ENCODE measurements at regions not wholly inside any gene's neighbourhood (a gene's known extent, or its start where the extent isn't known, plus 50 kb on each side); places are given as distances from the start of the nearest gene placed in this dataset.

GRCh38 chr18:2336690-2337392, 234.5 kb downstream of the METTL4 start:
- no peak for DNase-seq

GRCh38 chr18:2337552-2338141, 233.7 kb downstream of the METTL4 start:
- no peak for DNase-seq

DNA sequence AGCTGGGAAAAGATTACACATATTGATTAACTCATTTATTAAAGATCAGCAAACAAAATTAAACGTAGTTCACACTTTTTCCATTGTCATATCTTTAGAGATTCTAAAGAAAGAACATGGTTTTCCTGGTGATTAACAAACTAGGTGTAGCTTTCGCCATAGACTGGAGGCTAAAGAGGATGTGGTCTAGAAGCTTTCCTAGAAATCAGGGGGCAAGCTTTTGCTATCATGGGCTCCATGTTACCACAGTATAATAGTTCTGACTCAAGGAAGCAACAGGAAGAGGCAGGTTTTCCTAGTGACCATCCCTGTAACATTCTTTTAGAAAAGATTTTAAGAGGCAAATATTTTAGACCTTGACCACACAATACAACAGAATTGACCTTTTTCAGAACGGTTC, 232.7 kb downstream of the METTL4 start:
- DNase-seq: no peak

GRCh38 chr18:2340335-2340734, 231.0 kb downstream of the METTL4 start:
- no peak for DNase-seq

DNA sequence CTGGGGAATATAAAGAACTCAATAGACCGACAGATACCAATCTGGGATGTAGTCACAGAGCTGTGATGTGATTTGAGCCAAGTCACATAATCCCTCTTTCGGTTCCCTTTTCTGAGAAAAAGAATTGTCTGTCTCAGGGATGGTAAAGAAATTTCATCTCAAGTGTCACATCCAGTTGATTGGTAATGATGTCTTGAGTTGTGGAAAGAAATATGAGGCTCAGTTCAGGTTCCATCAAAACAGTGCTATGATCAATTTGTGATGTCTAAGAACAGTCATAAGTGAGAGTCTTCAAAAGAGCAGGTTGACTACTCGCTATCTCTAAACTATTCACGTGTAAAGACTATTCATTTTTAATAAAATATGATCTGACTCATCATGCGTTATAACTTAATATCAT, 223.3 kb downstream of the METTL4 start:
- no peak for DNase-seq

DNA sequence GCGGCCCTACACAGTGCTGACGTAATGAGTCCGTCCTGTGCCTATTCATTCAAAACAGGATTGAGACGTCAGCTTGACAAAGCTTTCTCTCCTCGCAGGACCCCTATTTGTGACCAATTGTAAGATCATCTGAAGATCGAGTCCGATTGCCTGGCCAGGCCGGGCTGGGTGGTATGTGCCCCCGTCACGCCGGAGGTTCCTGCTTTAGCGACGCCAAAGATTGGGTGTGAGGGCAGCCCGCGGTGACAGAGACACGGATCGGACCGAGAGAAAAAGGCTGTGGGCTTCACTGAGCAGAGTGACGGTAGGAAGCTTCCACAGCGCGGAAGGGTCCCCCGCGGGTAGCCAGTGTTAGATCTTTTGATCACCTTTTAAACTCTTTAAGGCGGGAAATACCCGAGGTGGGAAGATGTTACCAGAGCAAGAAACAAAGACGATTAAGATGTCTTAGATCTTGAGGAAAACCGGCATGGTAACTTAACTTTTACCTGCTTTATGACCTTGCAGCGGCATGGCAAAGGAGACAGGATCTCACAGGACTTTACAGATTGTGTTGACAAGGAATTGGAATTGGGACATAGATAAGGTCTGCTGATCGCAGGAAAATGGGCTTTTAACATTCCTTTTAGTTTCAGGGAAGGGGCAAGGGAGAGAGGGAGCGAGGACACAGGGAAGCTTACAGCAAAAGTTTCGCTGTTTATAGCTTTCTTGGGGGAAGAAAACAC, 220.0 kb downstream of the METTL4 start:
- no peak for DNase-seq

DNA sequence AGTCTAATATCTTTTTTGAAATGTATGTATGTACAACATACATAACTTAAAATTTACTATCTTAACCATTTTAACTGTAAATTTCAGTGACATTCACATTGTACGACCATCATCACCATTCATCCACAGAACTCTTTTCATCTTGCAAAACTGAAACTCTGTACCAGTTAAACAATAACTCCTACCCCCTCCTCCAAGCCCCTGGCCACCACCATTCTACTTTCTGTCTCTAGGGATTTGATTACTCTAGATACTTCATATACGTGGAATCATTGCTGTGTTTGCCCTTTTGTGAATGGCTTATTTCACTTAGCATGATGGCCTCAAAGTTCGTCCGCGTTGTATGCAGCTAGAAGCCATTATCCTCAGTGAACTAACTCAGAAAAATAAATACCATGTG, 217.0 kb downstream of the METTL4 start:
- no peak for DNase-seq

DNA sequence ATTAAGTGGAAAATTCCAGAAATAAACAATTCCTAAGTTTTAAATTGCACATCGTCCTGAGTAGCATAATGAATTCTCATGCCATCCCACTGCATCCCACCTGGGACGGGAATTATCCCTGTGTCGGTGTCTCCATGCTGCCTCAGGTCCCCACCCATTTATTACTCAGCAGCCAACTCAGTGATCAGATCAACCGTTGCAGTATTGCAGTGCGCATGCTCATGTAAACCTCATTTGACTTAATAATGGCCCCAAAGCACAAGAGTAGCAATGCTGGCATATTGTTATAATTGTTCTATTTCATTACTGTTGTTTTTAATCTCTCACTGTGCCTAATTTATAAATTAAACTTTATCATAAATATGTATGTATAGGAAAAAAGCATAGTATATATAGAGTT, 214.4 kb downstream of the METTL4 start:
- DNase-seq: no peak

GRCh38 chr18:2360861-2361260, 210.4 kb downstream of the METTL4 start:
- no peak for DNase-seq

DNA sequence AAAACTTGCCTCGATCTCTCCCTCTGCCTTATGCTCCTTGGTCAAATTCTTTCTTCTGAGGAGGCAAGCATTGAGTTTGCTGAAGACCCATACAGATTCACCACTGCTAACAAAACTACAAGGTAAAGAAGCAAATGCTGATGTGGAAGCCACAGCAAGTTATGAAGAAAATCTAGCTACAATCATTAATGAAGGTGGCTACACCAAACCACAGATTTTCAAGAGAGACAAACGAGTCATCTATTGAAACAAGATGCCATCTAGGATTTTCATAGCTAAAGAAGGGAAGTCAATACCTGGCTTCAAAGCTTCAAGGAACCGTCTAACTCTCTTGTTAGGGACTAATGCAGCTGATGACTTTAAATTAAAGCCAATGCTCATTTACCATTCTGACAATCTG, 203.2 kb downstream of the METTL4 start:
- DNase-seq: no peak

GRCh38 chr18:2376707-2377106, 194.6 kb downstream of the METTL4 start:
- no peak for DNase-seq

DNA sequence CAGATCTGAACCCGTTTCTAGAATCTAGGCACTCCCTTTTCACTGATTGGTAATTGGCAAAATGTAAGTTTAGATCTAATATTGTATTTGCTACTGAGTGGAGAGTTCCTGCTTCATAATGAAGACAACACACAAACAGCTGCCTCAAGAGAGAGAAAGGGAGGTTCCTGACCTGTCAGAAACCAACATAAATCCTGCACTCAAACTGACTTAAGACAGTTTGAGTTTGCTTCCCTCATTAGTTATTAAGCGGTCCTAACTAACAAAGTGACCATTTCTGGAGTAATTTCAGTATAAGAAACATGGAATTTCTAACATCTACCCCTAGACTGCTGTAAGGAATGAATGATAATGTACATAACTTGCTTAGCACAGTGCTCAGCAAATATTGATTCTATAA, 191.2 kb downstream of the METTL4 start:
- DNase-seq: no peak

DNA sequence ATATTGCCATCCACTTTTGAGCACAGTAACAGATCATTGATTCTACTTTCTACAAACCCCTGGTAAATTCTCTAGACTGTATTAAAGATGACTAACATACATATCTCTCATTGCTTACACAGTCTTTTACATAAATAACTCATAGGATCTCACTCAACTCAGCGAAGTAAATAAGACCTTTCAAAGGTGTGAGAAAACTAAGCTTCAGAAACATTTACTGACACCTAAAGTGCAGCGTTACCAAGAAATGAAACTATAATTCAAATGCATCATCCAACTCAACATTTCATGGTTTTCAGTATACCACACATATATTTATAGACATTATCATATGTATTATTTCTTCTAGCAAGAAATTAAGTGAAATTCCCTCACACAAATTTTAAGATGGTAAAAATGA, 189.8 kb downstream of the METTL4 start:
- no peak for DNase-seq

DNA sequence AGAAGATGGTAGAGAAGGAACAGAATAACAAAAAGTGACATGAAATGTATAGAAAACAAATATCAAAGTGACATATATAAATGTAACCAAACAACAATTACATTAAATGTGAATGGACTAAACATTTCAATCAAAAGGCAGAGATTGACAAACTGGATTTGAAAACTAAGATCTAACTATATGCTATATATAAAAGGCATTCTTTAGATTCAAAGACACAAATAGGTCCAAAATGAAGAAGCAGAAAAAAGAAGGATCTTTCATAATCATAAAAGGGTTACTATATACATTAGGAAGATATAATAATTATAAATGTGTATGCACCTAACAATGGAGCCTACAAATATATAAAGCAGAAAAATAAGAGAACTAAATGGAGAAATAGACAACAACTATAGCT, 183.7 kb downstream of the METTL4 start:
- DNase-seq: no peak

DNA sequence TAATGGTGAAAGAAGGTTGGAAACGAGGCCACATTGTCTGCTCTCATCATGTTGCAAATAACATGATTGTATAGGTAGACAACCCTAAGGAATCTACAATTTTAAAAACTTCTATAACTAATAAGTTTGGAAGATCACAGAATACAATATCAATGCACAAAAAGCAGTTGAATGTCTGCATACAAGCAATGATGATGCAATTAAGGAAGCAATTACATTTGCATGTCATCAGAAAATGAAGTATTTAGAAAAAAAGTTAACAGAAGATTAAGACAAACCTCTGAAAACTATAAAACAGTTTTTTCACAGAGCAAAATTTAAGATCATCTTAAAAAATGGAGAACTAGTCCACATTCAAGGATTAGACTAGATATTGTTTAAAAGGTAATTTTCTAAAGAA, 181.1 kb downstream of the METTL4 start:
- DNase-seq: no peak

DNA sequence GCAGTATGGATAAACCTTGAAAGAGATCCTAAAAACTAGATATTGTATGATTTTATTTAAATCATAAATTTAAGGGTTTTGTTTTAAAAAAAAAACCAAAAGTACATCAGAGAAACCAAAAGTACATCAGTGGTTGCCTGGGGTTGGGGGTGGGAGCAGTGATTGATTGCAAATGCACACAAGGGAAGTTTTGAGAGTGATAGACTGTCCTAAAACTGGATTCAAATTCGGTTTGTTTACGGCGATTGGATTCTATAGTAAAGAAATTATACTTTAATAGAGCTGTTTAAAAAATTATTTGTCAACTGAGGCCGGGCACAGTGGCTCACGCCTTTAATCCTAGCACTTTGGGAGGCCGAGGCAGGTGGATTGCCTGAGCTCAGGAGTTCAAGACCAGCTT, 179.8 kb downstream of the METTL4 start:
- no peak for DNase-seq

DNA sequence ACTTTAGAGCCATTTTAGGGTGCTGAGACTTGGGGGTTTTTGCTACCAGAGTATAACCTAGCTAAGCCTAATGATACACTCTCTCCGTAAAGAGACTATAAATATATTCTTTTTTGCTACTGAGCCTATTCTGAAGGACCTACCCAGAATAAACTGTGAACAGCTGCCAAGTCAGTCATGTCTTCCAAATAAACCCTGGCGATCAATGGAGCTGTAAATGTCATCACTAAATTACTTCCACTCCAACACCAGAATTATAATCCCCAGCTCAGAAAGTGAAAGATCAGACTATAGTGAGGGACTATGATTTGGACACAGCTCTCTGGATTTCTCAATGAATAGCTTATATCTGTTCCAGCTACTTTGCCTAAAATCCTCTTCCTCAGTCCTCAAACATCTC, 178.9 kb downstream of the METTL4 start:
- DNase-seq: no peak

DNA sequence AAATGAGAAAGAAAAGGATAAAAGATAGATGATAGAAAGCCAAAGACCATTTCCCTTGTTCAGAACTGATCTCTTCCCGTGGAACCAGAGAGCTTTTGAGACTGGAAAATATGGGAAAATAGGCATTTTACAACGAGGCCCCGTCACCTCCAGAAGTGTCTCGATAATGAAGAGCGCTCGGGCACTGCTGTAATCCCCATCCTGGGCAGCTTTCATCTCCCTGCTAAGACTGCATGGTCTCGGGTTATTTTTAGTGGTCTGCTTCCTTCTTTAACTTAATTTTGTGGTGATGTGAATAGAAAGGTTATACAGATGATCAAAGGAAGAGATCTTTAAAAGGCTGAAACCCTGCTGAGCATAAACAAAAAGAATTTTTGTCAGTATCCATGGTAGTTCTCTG, 176.6 kb downstream of the METTL4 start:
- no peak for DNase-seq

- no peak for DNase-seq
These were observed 175.7 kb downstream of the METTL4 start for GRCh38 chr18:2395427-2396161.

GRCh38 chr18:2396162-2396505, 175.2 kb downstream of the METTL4 start:
- DNase-seq: no peak

GRCh38 chr18:2400701-2401196, 170.6 kb downstream of the METTL4 start:
- no peak for DNase-seq

- DNase-seq: no peak
These were observed 169.2 kb downstream of the METTL4 start for GRCh38 chr18:2402084-2402483.

- DNase-seq: no peak
These were observed 164.8 kb downstream of the METTL4 start for GRCh38 chr18:2406544-2406943.

DNA sequence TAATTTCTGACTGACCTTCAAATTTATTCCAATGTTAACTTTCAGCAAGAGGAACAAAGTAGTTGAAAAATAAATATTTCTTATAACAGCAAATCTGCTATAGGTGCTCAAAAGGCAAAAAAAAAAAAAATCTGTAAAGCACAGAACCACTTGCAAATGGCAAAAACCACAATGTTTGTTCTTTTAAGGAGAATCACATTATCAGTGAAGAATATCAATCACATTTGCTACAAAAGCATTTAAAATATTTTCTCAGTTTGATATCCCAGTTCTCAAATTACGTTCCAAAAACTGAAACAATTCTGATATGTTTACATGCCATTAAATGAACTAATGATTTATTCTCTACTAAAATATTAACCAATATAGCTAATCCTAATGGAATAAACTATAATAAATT, 163.3 kb downstream of the METTL4 start:
- no peak for DNase-seq
